Spleen (tissue), 7 donors: ENCODE measurements at regions not wholly inside any gene's neighbourhood (a gene's known extent, or its start where the extent isn't known, plus 50 kb on each side); places are given as distances from the start of the nearest gene placed in this dataset.

Experiments
- POLR2A ChIP-seq, 3 donors: fragments of 450-650 bp; IDR thresholded peaks; one replicate each; pipeline ENCODE4 v1.5.1; 2017; ENCODE audit warnings: antibody characterized with exemption in 3 of 3, mild to moderate bottlenecking in 1 of 3
- POLR2AphosphoS5 ChIP-seq, 3 donors: sonication (generic); formaldehyde crosslinking; IDR thresholded peaks; one replicate each; pipeline ENCODE4 v1.5.1; 2017; ENCODE audit warnings: antibody characterized with exemption in 3 of 3
- TF ChIP-seq, protein P1 (sequence below), 11 experiments: fragments of 200-600 bp in 7 of 11; fragments of 450-650 bp in 4 of 11; sonication (generic) in 4 of 11; IDR thresholded peaks in 8 of 11; conservative IDR thresholded peaks in 3 of 11; 1 replicate in 7 of 11; 2 replicates in 4 of 11; pipeline versions ENCODE4 v1.4.0 to v1.8.0; 2016 to 2021; ENCODE audit warnings: antibody characterized with exemption in 11 of 11, inconsistent platforms in 4 of 11, mild to moderate bottlenecking in 1 of 11
- donor health status: DM: no; HTN: no; CAD: no; lungs with moderate emphysema.
- donor health status: DM: no; HTN: no; CAD: no.
- donor health status: DM: no; HTN: no; CAD: no.

DNA sequence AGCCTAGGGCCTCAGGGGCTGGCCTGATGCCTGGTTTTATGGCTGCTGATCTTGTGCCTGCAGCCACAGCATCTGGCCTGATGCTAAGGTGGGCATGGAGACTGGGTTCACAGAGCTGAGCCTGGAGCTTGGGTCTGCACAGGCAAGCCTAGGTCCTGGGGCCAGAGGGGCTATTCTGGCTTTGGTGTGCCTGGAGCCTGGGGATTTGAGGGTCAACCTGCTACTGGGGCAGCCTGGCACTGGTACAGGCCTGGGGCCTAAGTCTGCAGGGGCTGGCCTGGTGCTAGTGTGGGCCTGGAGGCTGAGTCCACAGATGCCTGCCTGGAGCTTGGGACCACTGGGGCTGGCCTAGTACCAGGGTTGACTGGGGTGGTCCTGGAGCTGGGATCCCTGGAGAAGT, 481.8 kb upstream of the GHITM start:
- TF ChIP-seq, protein P1, sequence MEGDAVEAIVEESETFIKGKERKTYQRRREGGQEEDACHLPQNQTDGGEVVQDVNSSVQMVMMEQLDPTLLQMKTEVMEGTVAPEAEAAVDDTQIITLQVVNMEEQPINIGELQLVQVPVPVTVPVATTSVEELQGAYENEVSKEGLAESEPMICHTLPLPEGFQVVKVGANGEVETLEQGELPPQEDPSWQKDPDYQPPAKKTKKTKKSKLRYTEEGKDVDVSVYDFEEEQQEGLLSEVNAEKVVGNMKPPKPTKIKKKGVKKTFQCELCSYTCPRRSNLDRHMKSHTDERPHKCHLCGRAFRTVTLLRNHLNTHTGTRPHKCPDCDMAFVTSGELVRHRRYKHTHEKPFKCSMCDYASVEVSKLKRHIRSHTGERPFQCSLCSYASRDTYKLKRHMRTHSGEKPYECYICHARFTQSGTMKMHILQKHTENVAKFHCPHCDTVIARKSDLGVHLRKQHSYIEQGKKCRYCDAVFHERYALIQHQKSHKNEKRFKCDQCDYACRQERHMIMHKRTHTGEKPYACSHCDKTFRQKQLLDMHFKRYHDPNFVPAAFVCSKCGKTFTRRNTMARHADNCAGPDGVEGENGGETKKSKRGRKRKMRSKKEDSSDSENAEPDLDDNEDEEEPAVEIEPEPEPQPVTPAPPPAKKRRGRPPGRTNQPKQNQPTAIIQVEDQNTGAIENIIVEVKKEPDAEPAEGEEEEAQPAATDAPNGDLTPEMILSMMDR (IDR thresholded peaks at IDR 0.05 in 8 of 11, conservative IDR thresholded peaks at IDR 0.05 in 3 of 11): no peak
- no peak for TF ChIP-seq POLR2A (IDR thresholded peaks at IDR 0.05)
- no peak for TF ChIP-seq POLR2AphosphoS5 (IDR thresholded peaks at IDR 0.05)
